ENCODE measurements at regions not wholly inside any gene's neighbourhood (a gene's known extent, or its start where the extent isn't known, plus 50 kb on each side); places are given as distances from the start of the nearest gene placed in this dataset.
"Not testable (repeated sequence)": the region's sequence is repeated elsewhere in the genome, so short reads cannot be mapped to it uniquely, and the experiment has no call there.

GRCh38 chr11:4315292-4315691, 52.9 kb downstream of the OR52B4 start:
- not testable (repeated sequence) for DNase-seq (ENCODE audit: low spot score)

DNA sequence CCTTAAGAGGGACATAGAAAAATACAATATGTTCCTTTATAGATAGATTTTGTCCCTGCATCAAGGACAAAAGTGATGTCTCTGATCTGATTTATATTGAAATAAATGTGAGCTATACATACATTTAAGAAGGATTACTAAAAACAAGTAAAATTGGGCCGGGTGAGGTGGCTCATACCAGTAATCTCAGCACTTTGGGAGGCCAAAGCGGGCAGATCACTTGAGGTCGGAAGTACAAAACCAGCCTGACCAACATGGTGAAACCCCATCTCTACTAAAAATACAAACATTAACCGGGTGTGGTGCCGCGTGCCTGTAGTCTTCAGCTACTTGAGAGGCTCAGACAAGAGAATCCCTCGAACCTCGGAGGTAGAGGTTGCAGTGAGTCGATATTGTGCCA, 91.0 kb downstream of the OR52B4 start:
- not testable (repeated sequence) for DNase-seq (ENCODE audit: low spot score)

DNA sequence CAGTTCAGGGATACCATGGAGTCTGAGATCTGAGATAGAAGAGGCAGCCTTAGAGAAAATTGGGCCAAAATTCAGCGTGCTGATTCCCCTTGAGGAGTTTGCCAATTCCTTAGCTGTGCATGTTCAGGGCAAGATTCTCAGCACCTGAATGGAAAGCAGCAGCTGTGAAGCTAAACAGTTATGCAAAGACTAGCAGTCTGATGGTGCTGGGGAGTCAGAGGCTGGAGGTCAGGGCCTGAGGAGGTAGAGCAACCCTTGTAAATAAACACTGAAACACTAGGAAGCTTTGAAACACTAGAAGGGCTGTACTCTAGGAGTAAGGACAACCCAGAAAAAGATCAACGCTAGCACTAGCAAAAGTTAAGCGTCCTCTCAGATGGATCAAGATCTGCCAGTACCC, 117.1 kb downstream of the OR52B4 start:
- DNase-seq (ENCODE audit: low spot score), result not testable (repeated sequence)

DNA sequence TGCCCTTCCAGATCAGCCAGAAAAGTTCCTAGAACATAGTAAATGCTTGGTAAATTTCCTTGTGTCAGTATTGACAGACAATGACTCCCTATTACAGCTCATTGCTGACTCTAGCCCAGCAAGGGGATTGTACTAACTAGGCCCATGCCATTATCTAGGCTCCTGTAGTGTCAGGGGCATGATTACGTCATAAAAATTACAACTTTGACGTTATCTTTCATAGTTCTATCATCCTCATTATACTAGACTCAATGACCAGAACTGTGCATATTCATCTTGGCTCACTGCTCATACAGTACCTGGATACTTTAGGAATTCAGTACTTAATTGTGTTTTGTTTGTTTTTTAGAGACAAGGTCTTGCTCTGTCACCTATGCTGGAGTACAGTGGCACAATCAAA, 118.7 kb downstream of the OR52B4 start:
- DNase-seq (ENCODE audit: low spot score), result not testable (repeated sequence)

DNA sequence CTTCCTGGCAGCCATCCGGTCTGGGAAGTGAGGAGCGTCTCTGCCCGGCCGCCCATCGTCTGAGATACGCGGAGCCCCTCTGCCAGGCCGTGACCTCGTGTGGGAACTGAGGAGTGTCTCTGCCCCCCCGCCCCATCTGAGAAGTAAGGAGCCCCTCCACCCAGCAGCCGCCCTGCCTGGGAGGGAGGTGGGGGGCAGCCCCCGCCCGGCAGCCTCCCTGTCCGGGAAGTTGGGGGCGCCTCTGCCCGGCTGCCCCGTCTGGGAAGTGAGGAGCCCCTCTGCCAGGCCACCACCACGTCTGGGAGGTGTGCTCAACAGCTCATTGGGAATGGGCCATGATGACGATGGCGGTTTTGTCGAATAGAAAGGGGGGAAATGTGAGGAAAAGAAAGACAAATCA, 130.4 kb downstream of the OR52B4 start:
- DNase-seq (ENCODE audit: low spot score), result not testable (repeated sequence)

DNA sequence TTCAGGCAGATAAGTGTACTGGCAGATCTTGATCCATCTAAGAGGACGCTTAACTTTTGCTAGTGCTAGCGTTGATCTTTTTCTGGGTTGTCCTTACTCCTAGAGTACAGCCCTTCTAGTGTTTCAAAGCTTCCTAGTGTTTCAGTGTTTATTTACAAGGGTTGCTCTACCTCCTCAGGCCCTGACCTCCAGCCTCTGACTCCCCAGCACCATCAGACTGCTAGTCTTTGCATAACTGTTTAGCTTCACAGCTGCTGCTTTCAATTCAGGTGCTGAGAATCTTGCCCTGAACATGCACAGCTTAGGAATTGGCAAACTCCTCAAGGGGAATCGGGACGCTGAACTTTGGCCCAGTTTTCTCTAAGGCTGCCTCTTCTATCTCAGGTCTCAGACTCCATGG, 124.3 kb downstream of the RRM1 start:
- DNase-seq (ENCODE audit: low spot score), result not testable (repeated sequence)

GRCh38 chr11:4213746-4214145, 119.1 kb downstream of the RRM1 start:
- DNase-seq (ENCODE audit: low spot score), result no peak

- no peak for DNase-seq (ENCODE audit: low spot score)
Measured at GRCh38 chr11:4211991-4212390, 117.4 kb downstream of the RRM1 start.

DNA sequence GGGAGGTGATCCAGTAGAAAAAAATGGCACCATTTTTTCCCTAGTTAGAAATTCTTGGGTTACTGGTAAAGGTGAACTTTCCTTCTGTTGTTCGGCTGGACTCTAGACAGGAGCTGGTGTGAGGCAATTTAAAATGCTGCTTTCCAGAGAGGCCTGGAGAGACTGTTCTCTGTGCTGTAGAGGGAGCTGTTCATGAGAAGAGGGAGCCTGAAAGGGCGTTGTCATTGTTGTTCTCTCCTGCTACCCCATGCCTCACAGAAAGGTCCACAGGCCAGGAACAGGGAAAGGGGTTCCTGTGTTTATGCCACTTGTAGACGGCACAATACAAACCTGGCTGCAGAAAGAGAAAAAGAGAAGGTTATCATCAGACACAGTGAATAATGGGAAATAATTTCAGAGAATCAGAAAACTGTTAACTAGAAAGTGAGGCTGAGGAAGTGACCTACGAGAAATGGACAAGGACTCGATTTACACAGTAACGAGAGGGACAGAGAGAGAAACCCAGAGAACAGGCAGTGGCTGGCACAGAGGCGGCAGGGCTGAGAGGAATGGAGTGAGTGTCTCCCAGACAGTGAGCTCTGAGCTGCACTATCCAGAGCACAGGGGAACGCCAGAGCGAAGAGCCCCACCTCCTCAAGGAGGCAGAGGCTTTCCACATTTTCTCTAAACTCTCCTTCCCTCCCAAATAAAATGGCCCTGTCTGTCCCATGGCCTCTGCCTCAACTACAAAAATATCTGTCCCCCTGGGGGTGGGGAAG, 109.2 kb downstream of the RRM1 start:
- DNase-seq (ENCODE audit: low spot score), result no peak

GRCh38 chr11:4202749-4203148, 108.2 kb downstream of the RRM1 start:
- DNase-seq (ENCODE audit: low spot score), result no peak

GRCh38 chr11:4197112-4197511, 102.5 kb downstream of the RRM1 start:
- DNase-seq (ENCODE audit: low spot score), result no peak

DNA sequence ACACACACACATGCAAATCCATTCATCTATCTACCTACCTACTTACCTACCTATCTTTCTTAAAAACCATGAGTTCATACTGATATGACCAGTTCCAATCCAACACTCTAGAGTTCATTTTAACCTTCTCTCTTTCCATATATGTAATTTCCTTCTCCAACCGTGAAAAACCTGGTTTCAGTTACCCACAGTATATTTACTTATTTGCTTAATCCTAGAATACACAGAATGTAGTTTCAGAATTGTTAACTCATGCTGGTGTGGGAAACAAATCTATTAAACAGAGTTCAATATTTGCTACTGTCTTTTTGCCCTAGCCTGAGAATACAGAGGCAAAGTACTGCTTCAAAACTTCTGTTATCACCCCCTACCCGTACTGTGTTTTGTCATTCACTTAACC, 101.3 kb downstream of the RRM1 start:
- no peak for DNase-seq (ENCODE audit: low spot score)

GRCh38 chr11:4194889-4195288, 100.3 kb downstream of the RRM1 start:
- no peak for DNase-seq (ENCODE audit: low spot score)

DNA sequence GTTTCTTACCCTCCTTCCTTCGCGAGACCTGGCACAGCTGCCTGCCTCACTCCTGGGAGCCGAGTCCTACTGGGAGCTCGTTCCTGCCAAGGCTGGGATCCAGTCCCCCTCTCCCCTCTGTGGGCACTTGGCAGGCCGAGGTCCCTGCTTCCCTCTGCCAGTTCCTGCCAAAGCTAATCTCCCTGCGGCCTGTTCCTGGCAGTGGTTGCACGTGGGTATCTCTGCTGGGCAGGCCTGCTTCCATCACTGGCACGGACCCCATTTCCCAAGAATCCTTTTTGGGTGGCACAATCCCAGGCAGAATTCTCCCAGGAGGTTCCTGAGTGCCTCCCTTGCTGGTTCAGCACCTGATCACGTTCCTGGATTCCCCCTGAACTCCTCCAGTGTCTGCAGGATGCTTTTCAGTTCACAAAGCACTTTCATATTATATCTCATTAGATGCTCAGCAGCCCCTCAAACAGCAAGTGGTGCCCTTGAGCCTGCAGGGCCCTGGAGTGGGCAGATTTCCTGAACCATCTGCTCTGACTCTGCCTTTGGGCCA, 96.5 kb downstream of the RRM1 start:
- DNase-seq (ENCODE audit: low spot score), result peak; percentile 20

DNA sequence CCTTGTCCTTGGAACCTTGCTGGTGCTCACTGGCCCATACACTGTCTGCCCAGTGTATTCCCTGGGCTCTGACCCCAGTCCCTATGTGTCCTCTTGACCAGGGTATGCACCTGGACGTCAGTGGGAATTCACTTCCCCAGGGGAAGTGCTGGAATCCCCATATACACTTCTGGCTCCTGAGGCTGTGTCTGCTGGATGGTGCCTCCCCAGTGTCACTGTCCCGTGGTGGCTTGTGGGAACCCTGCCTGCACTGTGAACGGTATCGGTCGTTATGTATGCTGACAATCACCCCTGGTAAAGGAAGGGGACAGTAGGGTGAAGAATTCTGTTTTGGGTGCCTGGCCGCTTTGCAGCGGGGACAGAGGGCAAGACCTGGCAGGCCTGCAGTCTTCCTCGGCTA, 95.9 kb downstream of the RRM1 start:
- no peak for DNase-seq (ENCODE audit: low spot score)

- no peak for DNase-seq (ENCODE audit: low spot score)
Measured at GRCh38 chr11:4190098-4190497, 95.5 kb downstream of the RRM1 start.
